Peyer's patch (tissue), 4 donors: ENCODE measurements at regions not wholly inside any gene's neighbourhood (a gene's known extent, or its start where the extent isn't known, plus 50 kb on each side); places are given as distances from the start of the nearest gene placed in this dataset.

ENCODE experiments used
- DNase-seq, 3 donors: peaks; one replicate each; pipeline ENCODE4 v3.0.0-alpha.2; 2017 to 2019
- H3K27ac ChIP-seq, 4 donors: fragments of 200-600 bp; sonication (generic); one replicate each; pipeline ENCODE4 v1.5.1; 2016 to 2019
- H3K27me3 ChIP-seq, 2 donors: fragments of 200-600 bp; sonication (generic); one replicate each; pipeline ENCODE4 v1.5.1; 2019
- H3K36me3 ChIP-seq, 3 donors: fragments of 200-600 bp; sonication (generic); one replicate each; pipeline ENCODE4 v1.5.1; 2016 to 2019
- H3K4me1 ChIP-seq, 4 donors: fragments of 200-600 bp; sonication (generic); one replicate each; pipeline ENCODE4 v1.5.1; 2016 to 2019
- H3K4me3 ChIP-seq, 4 donors: fragments of 200-600 bp; sonication (generic); 1 replicate in 3 of 4; 2 replicates in 1 of 4; pipeline ENCODE4 v1.5.1; 2016 to 2019; ENCODE audit warnings: mild to moderate bottlenecking in 1 of 4
- H3K9me3 ChIP-seq, 4 donors: fragments of 200-600 bp; sonication (generic); one replicate each; pipeline ENCODE4 v1.5.1; 2016 to 2019; ENCODE audit warnings: mild to moderate bottlenecking in 1 of 4
- POLR2A ChIP-seq, 2 donors: fragments of 450-650 bp; IDR thresholded peaks; one replicate each; pipeline ENCODE4 v1.5.1; 2017; ENCODE audit warnings: antibody characterized with exemption in 2 of 2, mild to moderate bottlenecking in 2 of 2, moderate library complexity in 2 of 2
- TF ChIP-seq, protein P1 (sequence below), 6 experiments: fragments of 450-650 bp in 4 of 6; fragments of 200-600 bp in 2 of 6; sonication (generic) in 1 of 6; IDR thresholded peaks; one replicate each; pipeline ENCODE4 v1.5.1; 2017 to 2019; ENCODE audit warnings: antibody characterized with exemption in 6 of 6, mild to moderate bottlenecking in 3 of 6, moderate library complexity in 1 of 6

DNA sequence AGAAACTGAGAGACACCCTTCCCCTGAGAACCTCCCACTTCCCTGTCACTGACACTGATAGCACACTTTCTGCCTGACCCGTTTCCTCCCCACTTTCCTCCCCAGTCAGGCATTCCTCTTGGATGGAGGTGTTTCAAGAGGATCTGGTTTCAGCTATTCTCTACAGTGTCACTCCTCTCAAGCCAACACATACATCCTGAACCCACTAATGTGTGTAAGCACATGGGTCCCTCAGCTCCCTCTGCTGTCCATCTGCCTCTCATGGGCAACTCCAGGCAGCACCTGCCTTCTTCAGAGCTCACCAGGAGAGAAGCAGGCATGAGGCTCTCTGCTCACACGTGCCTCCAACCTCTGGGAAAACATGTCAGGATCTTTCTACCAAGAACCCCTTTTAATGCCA, 207.6 kb downstream of the NAF1 start:
- H3K36me3 ChIP-seq: no peaks in the 10 kb centered on the region
- H3K9me3 ChIP-seq: no peaks in the 10 kb centered on the region
- no peak overlapping the region for H3K27ac ChIP-seq
- H3K27me3 ChIP-seq: no peaks in the 10 kb centered on the region
- no peaks in the 10 kb centered on the region for H3K4me1 ChIP-seq
- no peak overlapping the region for H3K4me3 ChIP-seq
- TF ChIP-seq, protein P1, sequence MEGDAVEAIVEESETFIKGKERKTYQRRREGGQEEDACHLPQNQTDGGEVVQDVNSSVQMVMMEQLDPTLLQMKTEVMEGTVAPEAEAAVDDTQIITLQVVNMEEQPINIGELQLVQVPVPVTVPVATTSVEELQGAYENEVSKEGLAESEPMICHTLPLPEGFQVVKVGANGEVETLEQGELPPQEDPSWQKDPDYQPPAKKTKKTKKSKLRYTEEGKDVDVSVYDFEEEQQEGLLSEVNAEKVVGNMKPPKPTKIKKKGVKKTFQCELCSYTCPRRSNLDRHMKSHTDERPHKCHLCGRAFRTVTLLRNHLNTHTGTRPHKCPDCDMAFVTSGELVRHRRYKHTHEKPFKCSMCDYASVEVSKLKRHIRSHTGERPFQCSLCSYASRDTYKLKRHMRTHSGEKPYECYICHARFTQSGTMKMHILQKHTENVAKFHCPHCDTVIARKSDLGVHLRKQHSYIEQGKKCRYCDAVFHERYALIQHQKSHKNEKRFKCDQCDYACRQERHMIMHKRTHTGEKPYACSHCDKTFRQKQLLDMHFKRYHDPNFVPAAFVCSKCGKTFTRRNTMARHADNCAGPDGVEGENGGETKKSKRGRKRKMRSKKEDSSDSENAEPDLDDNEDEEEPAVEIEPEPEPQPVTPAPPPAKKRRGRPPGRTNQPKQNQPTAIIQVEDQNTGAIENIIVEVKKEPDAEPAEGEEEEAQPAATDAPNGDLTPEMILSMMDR (IDR thresholded peaks at IDR 0.05): no peak
- TF ChIP-seq POLR2A (IDR thresholded peaks at IDR 0.05): no peak
- DNase-seq: no peak

DNA sequence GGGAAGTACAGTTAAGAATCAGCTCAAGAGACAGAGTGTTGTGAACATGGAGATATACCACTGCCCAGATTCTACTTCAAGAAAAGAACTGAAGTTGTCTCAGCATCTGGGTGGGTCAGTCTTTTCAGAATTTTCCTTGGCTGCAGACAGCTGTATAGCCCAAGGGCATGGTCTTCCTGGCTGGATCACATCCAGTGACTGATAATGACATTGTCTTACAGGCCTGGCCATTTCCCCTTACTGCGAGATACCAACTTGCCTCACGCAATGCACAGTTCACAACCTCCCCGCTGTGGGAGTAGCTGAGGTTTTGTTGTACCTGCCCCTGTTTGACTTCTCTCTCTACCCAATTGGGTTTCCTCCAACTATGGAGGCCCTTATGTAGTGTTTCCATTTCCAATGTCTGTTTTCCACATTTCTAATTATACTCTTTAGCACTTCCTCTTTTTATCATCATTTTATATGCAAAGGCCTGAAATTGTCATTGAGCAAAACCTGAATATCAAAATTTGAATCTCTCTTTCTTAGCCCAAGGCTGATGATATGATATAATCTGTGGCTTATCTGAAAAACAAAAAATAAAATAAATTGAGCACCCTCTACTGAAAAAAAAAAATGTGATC, 209.1 kb downstream of the NAF1 start:
- no peak overlapping the region for H3K4me3 ChIP-seq
- H3K4me1 ChIP-seq: no peaks in the 10 kb centered on the region
- H3K27ac ChIP-seq: no peak overlapping the region
- H3K9me3 ChIP-seq: no peaks in the 10 kb centered on the region
- no peaks in the 10 kb centered on the region for H3K36me3 ChIP-seq
- DNase-seq: no peak
- no peaks in the 10 kb centered on the region for H3K27me3 ChIP-seq
- TF ChIP-seq, protein P1 (IDR thresholded peaks at IDR 0.05): no peak
- no peak for TF ChIP-seq POLR2A (IDR thresholded peaks at IDR 0.05)

DNA sequence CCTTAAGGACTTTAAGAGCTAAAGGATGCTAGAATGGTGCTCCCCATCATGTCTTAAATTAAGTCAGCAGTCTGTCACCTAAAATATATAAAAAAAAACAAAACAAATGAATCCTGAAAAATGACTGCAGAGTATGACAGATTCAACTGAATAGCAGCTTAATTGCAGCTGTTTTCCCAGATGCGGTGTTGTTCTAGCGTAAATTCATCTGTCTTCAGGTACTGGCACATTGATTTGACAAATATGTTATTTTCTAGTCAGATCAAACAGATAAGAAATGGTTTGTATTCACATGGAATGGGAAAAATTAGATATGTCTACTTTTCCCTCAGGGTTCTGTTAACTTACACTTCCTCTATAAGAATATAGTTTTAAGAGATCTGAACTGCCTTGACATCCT, 211.7 kb downstream of the NAF1 start:
- Histone ChIP-seq H3K9me3 (no peaks in the 10 kb centered on the region), H3K4me3 (no peak overlapping the region), H3K27ac (no peak overlapping the region), H3K27me3 (no peaks in the 10 kb centered on the region), H3K36me3 (no peaks in the 10 kb centered on the region), H3K4me1 (no peaks in the 10 kb centered on the region)
- DNase-seq: no peak
- TF ChIP-seq, protein P1 (IDR thresholded peaks at IDR 0.05): no peak
- TF ChIP-seq POLR2A (IDR thresholded peaks at IDR 0.05): no peak

DNA sequence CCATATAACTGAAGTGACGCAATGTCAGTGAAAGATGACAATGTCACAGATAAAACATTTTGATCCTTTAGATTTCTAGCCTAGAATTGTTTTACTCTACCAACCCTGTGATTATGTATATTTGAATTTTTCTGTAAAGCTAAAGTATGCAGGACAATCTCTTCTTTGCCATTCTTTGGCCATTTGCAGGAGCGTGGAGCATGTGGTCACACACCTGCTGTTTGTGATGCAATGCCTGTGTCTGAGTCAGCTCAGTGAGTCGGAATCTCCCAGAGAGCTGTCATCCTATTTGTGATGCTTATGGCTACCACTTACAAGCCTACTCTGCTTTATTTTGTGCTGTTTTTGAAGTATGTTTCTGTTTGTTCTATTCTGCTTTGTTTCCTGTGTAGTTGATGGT, 214.5 kb downstream of the NAF1 start:
- H3K36me3 ChIP-seq: no peaks in the 10 kb centered on the region
- H3K27ac ChIP-seq: no peak overlapping the region
- TF ChIP-seq POLR2A (IDR thresholded peaks at IDR 0.05): no peak
- TF ChIP-seq, protein P1 (IDR thresholded peaks at IDR 0.05): no peak
- H3K4me3 ChIP-seq: no peak overlapping the region
- no peaks in the 10 kb centered on the region for H3K27me3 ChIP-seq
- no peaks in the 10 kb centered on the region for H3K9me3 ChIP-seq
- DNase-seq: no peak
- H3K4me1 ChIP-seq: no peaks in the 10 kb centered on the region

DNA sequence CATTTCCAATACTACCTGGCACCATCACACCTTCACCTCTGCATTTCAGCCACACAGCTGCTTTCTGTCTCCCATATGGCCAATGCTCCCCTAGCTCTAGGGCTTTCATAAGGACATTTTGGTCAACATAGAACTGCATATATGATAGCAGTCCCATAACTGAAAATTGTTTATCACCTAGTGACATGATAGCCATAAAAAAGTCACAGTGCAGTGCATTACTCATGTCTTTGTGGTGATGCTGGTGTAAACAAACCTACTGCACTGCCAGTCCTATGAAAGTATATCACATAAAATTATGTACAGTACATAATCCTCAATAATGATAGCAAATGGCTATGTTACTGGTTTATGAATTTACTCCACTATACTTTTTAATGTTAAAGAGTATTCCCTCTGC, 221.0 kb downstream of the NAF1 start:
- Histone ChIP-seq H3K4me1 (no peaks in the 10 kb centered on the region), H3K9me3 (no peaks in the 10 kb centered on the region), H3K36me3 (no peaks in the 10 kb centered on the region), H3K27ac (no peak overlapping the region), H3K4me3 (no peak overlapping the region), H3K27me3 (no peaks in the 10 kb centered on the region)
- TF ChIP-seq, protein P1 (IDR thresholded peaks at IDR 0.05): no peak
- no peak for TF ChIP-seq POLR2A (IDR thresholded peaks at IDR 0.05)
- DNase-seq: no peak

DNA sequence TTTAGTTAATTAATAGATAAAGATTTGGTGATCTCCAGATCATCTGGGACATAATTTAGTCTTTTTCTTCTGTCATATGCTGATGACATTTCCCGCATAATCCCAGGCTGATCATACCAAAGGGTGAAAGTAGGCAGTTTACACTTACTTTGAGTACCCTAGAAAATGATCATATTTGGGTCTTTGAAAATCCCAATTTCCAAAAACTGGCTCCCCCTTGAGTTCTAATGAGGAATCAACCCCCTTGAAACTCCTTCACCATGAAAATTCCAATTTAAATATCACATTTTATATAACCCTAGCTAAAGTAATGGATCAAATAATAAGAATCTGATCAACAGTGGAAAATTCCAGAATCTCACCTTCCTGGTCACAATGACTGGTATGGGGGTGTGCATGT, 223.4 kb downstream of the NAF1 start:
- H3K27ac ChIP-seq: no peak overlapping the region
- H3K27me3 ChIP-seq: no peaks in the 10 kb centered on the region
- H3K4me1 ChIP-seq: no peaks in the 10 kb centered on the region
- no peak overlapping the region for H3K4me3 ChIP-seq
- TF ChIP-seq, protein P1 (IDR thresholded peaks at IDR 0.05): no peak
- TF ChIP-seq POLR2A (IDR thresholded peaks at IDR 0.05): no peak
- H3K9me3 ChIP-seq: no peaks in the 10 kb centered on the region
- H3K36me3 ChIP-seq: no peaks in the 10 kb centered on the region
- no peak for DNase-seq
